Fibroblast of skin of back (primary cell): ENCODE measurements at regions not wholly inside any gene's neighbourhood (a gene's known extent, or its start where the extent isn't known, plus 50 kb on each side); places are given as distances from the start of the nearest gene placed in this dataset.
A peak's percentile ranks its signal among the peaks of the same experiment; 100 is the strongest.

ENCODE experiments used
- DNase-seq: peaks from one replicate; pipeline ENCODE4 v3.0.0-alpha.2; 2013

DNA sequence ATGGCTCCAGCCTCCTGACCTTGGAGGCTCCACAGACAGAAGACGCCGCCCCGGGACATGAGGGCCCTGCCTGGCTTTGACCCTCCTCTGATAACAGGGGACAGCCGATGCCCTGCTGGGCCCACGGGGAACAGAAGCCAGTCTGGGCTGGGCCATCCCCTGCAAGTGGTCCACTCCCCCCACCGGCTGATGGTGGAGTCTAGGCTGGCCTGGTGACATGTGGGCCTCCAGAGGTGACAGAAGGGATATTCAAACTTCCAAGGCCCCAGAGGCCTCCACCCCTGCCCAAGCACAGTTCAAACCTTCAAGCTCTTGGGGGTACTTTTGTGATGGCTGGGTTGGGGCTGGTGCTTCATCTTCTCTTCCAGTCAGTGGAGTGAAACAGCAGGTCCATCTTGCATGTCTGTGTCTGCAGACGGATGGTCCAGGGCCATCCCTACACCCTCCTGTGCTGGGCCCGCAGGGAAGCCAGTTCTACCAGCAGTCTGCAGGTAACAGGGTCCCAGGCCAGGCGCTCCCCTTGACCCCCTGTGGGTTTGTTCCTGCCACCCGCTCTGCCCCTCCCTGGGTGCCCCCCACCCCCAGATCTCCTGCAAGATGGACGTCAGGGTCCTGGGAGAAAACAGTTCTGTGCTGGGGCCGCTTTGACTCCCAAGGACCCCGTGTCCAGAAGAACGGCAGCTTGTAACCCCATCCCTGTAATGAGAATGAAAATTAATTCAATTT, 929.9 kb downstream of the BRD1 start:
- no peak for DNase-seq

DNA sequence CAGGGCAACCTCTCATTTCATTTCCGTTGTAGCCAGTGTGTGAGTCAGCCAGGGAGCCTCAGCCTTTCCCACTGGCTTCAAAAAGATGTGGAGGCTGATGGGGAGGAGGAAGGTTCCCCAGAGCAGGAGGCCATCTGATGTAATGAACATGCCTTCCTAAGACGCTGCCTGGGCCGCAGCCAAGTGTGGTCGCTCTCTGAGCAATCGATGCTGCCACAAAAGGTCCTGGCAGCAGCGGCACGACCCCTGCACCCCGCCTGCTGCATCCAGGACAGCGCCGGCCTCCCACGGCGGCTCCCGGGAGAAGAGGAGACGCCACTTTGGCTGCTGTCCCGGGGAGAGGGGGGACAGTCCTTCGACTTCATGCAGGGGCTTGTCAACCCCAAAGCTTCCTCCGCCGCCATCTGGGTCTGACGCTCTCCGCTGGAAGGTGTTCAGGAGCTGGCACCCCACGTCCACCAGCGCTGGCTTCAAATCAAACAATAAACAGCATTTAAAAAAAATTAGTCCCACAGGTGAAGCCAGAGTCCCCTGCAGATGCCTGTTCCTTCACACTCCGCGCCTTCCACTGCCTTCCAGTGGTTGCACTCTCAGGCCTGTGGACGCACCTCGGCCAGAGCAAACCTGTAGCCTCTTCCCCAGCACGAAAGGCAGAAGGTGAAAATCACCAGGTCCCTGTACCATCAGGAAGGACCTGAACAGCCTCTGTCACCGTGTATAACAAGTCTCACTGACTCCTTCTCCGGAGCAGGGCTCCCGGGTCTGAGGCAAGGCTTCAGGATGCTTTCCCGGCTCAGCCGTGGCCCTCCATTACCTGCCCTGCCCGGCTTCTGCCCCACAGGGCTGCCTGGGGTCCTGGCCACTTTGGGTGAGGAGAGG, 930.7 kb downstream of the BRD1 start:
- DNase-seq: peak; percentile 1

DNA sequence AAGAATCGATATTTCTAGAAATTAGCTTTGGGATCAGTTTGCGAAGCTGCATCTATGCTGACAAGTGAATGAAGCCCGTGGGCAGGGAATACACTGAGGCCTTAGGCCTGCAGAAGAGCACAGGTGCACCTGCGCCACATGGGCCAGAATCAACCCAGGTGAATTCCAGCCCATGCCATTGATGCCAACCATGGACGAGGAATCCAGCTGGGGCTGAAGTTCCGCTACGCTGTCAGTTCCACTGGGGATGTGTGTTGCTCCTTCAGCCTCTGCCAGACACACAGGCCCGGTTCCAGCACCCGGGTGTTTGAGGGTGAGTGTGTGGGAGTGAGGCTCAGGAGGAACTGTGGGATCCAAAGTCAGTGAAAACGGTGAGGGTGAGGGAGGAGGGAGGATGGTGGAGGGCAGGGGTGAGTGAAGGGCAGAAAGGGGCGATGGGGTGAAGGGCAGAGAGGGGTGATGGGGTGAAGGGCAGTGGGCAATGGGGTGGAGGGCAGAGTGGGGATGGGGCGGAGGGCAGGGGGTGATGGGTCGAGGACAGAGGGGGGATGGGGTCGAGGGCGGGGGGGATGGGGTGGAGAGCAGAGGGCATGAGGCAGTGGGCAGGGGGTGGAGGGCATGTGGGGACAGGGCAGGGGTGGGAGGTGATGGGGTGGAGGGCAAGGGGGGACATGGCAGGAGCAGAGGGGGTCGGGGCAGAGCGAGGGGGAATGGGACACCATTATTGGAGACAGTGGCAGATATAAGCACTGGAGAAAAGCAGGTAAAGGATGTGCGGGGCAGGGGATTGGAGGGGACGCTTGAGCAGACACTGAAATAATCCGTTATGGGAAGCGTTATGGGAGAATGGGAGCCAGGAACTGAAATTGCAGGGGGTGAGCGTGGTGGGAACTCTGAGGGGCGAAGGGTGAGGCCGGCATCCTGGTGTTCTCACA, 931.6 kb downstream of the BRD1 start:
- DNase-seq: no peak

DNA sequence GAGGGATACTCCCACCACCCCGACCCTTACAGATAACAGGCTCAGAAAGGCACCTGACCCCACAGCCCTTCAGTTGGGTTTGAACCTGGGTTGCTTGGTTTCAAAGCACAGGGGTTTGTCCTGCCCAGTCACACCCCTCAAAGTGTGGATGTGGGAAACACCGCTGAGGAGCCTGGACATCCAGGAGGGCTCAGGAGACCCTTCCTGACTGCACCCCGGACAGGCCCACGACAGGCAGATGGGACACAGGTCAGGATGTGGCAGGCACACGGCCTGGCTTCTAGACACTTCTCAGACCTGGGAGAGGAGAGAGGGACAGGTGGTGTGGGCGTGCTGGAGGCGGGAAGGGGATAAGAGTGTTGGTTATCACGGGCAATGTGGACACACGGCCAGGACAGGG, 932.3 kb downstream of the BRD1 start:
- no peak for DNase-seq

DNA sequence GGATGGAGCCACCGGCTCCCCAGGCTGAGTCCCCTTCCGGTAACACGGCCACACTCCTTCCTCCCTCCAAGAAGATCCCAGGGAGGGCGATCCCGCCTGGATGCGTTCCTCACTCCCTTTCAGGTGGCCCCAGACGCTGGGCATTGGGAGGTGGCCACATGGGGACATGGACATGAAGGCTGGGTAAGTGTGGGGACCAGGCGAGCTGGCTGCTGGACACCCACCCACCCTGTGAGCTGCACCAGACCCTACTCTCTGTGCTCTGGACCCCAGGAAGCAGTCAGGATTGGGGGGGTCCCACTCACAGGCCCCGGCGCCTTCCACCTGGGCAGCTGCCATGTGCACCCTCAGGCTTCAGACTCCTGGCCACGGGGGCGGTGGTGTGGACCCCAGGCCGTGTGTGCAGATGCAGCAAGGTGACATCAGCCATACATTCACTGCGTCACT, 932.8 kb downstream of the BRD1 start:
- DNase-seq: no peak

DNA sequence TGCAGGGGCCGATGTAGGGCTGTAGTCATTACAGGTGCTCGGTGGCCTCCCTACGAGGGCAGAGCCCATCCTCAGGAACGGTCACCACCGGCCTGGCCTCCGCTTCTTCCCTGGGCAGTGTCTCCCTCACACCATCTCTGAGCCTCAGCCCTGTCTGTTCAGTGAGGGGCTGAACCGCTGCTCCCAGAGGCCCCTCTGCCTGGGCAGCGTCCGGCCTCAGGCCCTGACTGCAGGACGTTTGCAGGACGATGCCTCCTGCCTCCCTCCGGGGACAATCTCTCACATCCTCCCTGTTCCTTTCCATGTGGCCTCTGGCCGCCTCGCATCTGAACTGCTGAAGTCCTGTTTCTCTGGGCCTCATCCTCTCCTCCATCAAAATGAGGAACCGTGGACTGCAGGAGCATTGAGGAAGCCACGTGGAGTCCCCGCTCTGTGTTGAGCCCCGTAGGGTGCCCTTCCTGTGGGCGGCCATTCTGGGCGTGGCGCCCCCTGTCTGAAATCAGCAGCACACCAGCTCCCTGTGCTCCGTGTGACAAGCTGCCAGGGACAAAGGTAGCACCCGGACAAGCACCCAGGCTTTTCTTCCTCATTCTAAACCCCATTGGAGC, 933.5 kb downstream of the BRD1 start:
- no peak for DNase-seq

DNA sequence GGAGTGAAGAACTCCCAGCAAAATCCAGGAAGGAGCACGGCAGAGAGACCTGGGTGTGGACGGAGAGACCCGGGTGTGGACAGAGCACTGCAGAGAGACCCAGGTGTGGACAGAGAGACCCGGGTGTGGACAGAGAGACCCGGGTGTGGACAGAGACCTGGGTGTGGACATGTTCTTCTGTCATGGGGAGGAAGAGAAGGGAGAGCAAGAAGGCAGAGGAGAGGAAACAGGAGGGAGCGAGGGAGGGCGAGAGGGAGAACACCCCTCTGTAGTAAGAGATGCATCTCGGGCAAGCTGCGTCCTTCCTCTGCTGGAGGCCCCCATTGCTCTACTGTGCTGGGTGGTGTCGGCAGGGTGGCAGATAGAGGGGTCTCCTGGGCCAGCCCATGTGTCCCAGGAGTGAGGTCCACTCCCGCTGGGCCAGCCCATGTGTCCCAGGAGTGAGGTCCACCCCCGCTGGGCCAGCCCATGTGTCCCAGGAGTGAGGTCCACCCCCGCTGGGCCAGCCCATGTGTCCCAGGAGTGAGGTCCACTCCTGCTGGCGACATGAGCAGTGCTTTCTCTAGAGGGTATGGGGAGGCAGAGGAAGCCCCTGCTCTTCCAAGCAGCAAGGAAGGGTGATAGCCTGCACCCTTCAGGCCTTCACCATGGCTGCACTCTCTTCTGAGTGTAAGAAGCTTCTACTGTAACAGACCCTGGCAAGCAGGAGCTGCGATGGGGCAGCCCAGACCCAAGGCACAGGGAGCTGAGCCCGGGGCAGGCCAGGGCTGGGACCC, 934.2 kb downstream of the BRD1 start:
- DNase-seq: no peak

DNA sequence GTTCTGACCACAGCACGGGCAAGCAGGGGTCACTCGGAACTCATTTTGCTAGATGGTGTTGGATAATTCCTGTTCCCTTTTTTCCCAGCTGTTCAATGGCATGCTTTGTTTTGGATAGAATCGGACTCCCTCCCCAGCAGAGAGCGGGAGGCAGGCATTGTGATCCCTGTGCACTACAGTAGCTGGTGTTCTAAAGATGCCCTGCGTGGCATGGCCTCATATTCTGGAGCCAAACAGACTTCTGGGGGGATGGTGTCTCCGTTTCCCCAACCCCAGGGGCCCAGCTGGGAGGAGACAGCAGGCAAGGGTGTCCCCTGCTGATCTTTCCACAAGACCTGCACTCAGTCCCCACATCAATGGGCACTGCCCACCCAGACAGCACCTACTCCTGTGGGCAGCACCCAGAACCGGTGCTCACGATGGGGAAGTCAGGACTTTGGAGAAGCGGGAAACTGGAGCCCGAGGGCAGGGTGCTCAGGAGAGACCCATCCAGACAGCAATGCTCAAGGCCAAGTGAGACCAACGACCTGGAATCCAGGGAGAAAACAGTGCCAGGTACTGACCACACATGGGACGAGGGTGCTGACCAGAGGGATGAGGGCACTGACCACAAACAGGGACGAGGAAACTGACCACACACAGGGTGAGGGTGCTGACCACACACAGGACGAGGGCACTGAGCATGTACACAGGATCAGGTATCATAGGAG, 934.9 kb downstream of the BRD1 start:
- DNase-seq: no peak

DNA sequence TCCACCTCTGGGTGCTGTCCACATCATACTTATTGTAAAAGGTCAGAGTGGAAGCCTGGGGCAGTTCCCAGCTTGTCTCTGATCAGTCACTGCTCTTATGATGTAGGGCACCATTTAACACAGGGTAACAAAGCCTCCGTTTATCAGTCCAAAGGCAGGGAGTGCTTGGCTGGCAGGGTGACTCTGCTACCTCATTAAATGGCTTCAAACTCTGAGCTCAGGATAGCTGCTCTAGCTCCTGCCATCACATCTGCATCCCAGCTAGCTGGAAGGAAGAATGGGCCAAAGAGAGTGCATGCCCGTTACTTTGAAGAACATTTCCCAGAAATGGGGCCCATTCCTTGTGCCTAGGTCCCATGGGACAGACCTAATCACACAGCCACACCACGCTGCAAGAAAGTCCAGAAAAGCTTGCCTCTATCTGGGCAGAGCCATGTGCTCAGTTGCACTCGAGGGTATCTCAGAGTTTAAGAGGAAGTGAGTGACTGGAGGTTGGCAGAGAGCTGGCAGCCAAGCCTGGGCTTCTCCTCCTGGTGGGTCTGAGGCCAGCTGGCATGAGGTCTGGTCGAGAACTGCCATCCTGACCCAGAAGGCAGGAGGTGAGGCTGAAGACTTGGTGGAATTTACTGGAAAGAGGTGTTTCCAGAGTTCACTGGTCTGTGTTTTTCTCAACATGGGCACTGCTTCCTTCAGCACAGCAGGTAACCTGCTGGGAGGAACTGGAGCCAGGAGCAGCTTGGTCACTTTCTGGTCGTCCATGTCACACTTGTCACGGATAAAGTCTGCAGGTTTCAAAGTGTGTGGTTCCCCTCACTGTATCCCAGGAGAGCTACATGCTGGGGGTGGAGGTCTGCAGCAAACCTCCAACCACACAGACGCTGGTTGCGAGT, 935.7 kb downstream of the BRD1 start:
- no peak for DNase-seq

DNA sequence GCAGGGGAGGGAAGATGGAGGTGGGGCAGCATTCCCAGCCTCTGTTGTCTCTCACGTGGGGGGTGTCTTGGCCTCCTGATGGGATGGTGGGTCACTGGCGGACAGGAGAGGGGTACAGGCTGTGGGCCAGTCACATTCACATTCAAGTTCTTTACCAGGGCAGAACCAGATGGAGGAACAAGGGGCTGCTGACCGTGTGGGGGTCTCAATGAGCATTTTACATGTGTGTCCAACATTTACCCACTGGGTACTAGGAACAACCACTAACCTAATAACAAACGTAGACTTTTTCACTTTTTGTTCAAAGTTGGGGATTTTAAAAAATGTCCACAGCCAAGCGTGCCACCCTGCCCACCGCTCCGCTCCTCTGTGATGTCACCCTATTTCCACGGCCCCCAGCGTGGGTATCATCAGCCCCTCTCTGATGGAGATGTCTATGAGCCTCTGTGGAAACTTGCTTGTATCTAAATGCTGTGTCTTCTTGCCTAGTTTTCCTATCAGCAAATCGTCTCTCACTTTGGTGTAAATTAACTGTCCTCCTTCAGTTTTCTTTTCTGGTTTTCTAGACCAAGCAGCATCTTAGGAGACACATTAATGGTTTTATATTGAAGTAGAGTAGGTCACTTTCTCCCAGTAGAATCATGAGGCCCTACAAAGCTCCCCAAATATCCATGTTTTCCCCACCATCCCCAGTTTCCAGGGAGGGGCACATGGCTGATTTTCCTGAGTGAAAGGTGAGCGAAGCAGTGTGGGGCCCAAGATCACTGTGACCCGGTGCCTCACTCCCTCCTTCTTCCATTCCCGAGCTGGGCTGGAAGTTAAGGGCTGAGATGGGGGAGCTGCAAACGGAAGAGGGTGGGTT, 936.7 kb downstream of the BRD1 start:
- no peak for DNase-seq

DNA sequence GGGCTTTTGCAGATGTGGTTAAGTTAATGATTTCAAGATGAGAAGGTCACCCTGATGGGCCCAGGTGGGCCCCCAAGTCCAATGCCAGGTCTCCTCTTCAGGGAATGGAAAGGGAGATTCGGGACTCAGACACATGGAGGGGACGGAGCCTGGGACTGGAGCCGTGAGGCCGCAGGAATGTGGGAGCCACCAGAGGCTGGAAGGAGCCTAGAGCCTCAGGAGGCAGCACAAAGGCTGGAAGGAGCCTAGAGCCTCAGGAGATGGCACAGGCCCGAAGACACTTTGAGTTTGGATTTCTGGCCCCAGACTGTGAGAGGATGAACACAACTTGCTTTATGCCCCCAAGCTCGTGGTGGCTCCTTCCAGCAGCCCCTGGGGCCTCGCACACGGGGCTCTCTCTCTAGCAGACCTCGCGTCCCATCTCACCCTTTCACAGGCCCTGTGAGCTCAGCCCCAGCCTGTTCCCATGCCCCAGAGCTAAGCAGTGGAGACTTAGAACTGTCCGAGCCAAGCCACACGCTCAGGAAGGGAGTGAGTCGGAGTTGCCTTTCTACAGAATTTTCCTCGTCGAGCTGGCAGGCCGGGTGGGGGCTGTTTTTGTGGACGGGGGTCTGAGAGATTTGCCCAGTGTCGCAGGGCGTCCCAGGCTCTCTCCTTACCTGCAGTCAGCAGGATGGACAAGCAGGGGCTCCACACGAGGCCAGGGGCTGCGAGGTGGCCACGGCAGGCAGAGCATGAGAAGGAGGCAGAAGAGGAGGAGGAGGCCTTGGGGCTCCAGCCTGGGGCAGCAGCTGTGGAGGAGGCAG, 937.6 kb downstream of the BRD1 start:
- no peak for DNase-seq

DNA sequence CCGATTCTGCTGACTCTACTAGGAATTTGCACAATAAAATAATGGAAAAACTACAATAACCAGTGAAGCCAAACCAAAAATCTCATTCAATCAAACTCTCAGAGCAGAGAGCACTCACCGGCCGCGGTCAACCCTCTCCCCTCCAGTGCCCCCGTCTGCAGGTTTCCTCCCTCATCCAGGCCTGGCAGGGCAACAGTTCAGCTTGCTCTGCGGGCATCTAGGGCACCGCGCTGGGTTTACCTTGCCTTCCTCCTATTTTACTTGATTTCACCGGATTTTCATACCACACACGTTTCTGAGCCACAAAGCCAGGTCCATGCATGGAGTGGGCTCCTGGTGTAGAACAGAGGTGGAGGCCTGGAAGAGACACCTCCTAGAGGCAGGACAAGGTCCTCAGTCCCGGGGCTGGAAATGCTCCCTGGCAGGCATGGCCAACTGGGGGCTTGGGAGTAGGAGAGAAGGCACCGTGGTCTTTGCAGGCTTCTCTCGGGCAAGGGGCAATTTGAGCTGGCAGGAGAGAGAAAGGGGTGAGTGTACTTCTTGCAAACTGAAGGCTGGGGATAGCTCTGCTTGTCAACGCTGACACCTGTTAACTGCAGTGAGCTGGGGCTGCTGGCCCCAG, 938.4 kb downstream of the BRD1 start:
- DNase-seq: no peak

DNA sequence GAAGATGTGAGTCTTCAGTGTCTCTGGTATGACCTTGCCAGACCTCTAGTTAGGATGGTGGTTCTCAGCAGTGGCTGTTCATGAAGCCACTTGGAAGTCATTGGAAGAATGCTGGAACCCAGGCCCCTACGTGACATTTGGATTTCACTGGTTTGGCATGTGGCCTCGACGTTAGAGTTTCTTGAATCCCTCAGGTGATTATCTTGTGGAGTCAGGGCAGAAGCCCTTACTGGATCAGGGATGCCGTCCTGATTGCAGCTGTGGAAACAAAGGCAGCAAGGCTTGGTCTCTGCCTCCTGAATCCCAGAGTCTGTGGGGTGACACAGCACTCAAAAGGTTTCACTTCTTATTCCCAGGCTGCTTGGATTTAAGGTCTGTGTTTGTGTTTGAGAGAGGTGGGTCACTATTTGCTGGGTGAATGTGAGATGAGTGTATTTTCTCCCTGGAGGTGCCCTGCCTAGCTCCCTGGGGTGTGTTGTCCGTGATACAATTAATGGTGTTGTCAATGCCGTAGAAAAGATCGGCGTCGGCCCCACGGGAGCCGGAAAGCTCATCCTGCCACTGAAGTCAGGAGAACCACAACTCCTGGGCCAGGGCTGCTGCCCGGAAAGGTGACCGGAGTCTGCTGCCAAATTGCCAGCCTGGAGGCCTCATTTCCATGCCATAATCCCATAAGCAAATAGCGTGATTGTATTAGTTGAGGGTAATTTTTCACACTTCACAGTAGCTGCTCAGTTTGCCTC, 939.0 kb downstream of the BRD1 start:
- no peak for DNase-seq

DNA sequence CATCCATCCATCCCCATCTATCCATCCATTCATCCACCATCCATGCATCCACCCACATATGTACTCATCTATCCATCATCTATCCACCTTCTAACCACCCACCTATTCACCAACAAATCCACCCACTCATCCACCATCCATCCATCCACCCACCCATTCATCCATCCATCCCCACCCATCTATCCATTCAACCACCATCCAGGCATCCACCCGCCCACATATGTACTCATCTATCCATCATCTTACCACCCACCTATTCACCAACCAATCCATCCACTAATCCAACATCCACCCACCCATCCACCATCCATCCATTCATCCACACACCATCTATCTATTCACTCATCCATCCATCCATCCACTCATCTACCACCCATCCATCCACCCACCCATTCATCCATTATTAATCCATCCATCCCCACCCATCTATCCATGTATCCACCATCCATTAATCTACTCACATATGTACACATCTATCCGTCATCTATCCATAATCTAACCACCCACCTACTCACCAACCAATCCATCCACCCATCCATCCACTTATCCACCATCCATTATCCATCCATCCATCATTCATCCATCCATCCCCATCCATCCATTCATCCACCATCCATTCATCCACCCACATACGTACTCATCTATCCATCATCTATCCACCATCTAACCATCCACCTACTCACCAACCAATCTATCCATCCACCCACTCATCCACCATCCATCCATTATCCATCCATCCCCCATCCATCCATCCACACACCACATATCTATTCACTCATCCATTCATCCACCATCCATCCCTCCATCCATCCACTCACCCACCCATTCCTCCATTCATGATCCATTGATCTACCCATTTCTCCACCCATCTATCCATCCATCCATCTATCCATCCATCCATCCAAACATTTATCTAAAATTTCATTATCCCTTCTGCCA, 940.0 kb downstream of the BRD1 start:
- no peak for DNase-seq

DNA sequence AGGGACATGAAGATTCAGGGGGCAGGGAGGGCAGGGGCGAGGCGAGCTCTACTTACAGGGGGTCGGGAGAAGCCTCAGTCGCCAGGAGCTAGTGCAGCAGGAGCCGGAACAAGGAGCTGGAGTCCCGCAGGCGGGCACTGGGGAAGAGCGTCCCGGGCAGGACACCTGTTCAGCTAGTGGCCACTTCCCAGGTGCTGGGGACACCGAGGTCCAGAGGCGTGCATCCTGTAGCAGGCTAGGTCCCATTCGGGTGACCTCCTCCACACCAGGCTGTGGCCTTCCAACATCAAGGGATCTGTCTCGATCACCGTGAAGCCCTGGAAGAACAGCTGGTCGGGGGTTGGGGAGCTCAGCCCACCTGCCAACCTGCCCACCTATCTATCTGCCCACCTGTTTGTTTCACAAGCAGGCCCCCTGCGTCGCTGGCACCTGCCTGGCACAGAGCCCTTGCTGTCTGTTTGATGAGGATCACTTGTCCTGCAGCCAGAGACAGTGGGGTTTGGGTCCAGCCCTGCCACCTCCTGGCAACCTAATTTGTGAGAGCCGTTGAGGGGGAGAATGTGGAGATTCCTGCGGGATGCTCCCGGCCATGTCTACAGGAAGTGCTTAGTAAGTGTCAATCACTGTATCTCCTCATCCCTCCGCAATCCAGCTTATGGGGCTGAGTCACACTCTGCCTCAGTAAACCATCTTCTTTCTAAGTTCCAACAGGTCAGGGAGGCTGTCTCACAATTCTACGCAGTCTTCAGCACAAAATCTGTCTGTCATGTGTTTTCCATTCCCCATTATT, 940.9 kb downstream of the BRD1 start:
- no peak for DNase-seq
